GM21825 (cell line): ENCODE measurements at regions not wholly inside any gene's neighbourhood (a gene's known extent, or its start where the extent isn't known, plus 50 kb on each side); places are given as distances from the start of the nearest gene placed in this dataset.

ENCODE experiments used
- ATAC-seq: cut with Tn5 transposase; IDR thresholded peaks from one replicate; pipeline ENCODE4 v1.9.1; 2021; ENCODE audit warnings: mild to moderate bottlenecking, moderate library complexity; ENCODE audit not compliant: unreplicated experiment

DNA sequence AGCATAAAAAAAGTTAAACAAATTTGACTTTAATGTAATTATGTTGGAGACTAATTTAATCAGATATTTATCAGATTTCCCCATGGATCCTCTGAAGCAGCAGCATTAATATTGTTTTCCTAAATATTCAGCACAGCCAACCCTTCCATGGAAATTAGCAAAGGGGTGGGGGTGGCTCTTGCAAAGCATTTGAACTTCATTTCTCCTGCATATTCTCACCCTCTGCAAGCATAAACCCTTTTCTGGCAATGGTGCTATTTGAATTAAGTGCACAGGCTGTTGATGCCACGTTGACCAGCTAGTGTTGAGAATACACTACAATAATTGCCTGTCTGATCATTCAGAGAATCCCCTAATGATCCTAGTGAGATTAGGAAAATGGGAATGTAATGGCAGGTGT is 488.1 kb upstream of the KLF12 start:
- ATAC-seq: no peak

DNA sequence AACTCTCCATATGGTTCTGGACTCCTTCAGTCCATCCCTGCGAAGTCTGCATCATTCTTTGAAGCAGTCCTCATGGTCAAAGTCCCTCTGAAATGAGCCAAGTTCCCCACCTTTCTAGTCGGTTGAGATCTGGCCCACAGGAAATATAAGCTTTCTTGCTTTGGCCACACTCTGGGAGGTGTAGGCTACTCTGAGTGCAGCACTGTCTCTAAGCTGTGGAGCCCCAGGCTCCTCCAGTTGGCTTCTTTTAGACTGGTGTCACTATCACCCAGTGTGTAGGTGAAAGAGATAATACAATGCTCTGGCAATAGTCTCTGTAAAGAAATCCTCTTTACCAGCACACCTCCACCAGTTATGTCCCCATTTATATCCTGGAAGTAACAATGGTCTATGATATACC is 486.5 kb upstream of the KLF12 start:
- no peak for ATAC-seq

DNA sequence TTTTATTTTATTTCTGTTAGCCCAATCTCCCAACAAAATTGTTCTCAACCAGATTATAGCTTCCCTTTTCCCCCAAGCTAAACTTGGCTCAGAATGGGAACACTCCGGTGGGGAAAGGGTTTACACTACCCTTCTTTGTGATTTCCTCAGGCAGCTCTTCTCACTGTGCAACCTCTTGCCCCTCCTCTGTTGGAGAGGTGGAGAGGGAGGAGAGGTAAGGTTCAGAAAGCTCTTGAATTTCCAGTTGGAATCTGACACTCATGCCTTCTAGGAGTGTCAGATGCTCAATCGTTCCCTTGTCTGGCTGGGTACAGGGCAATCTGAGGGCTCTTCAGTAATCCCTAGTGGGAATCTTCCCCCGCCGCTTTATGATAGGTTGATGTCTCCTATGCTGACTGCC is 486.1 kb upstream of the KLF12 start:
- no peak for ATAC-seq

DNA sequence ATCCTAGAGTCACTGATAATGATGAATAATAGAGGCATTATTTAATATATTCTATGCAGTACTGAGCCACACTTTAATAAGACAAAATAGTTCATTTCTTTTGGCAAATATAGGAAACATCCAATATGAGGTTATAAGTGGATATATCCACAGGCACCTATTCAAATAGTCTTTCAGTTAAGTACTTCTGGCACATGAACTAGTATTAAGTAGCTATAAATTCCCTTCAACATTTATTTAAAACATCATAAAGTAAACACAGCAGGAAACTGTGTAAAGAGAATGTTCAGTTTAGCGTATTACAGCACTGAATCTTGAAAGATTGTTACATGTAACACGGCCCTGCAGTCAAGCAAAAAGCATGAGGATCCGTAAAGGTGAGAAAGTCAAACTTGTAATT is 463.3 kb upstream of the KLF12 start:
- ATAC-seq: no peak

DNA sequence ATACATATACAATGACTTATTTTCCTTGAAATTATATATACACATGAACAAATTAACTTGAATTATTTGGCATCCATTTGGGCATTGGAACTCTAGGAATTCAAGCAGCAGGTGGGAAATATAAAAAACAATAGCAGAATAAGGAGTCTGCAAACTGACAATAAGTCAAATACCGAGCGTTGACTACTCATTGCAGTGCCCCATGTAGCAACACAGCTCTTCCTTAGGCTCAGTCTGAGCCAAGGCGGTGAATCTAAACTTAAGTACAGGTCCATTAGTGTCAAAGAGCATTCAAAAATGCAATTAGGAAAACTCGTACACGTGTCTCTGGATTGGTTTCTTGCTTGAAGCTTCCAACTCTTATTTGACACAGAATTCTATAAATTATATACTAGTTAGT is 462.5 kb upstream of the KLF12 start:
- no peak for ATAC-seq

DNA sequence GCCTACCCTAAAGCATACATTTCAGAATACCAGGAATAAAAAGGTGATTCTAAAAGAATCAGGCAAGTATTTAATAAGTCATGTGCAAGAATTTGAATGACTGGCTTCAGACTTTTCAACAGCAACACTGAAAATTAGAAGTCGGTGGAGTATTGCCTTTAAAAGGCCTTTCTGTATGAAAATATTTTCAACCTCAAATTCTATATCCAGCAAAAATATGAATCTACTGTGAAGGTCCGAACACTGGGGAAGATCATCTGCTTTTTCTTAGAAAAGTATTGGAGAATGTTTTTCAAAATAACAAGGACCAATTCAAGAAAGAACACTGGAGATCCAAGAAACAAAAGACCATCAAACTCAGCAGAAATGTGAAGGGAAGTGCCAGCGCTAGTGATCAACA is 459.5 kb upstream of the KLF12 start:
- no peak for ATAC-seq

DNA sequence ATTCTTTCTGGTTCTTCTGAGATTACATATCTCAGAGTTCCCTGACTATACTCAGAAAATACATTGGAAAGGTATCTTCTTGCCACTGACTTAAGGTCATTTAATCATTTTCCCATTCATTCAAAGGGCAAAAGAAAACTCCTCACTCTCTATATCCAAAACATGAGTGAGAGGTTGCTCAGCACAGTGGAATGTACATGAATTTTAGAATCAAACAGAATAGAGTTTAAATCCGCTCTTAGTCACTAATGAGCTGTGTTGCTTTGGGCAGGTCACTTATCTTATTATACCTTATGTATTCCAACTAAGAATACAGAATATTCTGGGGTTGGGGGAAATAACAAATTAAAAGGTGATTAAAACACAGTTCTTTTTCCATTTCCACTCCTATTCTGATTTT is 452.6 kb upstream of the KLF12 start:
- no peak for ATAC-seq

DNA sequence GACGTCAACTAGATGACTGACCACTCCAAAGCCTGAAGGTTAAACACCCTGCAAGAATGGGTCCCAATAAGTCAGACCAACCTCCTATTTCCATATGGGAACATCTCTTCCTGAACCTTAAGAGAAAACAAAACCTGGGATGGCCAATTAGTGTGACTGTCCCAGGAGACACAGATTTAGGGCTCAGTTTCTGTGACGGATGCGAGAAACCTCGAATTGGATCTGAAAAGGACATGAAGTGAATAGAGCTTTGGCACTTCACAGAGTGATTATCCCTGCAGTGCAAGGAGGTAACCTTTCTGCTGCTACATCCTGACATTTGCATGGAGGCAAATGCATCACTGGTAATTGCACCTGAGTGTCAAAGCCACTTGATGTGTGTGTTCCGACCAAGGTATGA is 442.2 kb upstream of the KLF12 start:
- no peak for ATAC-seq

DNA sequence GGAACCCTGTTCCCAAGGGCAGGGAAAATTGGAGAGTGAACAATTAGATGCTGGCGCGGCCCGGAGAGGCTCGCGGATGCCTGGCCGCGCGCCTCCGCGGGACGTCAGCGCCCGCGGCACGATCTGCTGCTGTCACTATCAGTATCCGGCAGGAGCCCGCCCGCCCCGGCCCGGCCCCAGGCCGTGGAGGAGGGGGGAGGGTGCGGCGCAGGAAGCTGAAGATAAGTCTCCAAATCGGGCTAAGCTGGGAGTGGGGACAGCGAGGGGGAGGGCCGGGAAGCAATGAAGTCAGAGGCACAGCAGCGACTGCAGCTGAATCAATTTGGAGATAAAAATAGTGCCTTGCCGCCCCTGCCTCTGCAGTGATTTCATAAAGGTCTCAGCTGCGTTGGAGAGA is 441.5 kb upstream of the KLF12 start:
- ATAC-seq: peak; percentile 64

DNA sequence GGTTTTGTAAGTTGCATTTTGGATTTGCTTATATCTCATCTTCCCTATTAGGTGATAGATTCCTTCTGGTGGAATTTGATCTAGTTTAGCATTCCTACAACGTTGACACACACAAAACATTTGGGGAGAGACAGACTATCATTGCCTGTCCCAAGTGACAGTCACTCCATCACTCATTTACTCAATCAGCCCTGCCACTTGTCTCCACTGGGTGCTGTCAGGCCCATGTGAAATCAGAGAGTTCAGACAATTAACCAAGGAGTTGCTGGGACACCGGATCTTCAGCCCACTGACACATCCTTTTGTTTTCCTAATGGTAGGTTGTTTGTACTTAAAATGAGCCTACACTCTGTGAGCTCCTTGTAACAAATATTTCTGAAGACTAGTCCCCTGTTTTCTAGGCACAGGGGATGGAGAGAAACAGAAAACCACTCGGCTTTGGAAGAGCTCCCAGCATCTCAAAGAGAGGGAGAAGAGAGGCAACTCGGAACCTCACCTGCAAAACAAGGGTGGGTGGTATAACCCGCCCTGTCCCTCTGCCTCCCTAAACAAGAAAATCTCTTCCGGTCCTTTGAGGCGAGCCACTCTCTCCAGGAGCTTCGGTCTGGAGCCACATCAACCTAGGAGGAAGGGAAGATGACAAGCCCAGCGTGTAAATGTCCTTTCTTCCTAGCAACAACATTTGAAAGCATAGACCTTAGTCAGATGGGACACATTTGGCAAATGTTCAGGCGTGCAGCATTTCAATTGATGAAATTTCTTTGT is 440.9 kb upstream of the KLF12 start:
- ATAC-seq: no peak

DNA sequence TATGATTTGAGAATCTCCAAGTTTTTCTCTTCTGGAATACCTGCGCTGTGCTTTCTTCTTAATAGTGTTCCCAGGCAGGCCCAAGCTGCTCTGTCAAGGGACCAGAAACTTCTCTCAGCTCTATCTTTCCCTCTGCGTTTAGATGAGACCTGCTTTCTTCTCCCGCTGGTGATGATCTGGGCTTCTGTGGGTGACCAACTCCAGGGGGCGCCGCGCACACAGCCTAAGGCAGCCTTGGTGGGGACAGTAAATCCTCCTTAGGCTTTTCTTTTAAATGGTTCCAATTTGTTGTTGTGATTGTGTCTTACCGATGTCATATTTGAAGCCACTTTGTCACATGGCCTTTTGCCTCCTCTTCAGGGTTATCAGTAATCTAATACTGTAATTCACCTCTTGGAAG is 439.4 kb upstream of the KLF12 start:
- ATAC-seq: no peak

DNA sequence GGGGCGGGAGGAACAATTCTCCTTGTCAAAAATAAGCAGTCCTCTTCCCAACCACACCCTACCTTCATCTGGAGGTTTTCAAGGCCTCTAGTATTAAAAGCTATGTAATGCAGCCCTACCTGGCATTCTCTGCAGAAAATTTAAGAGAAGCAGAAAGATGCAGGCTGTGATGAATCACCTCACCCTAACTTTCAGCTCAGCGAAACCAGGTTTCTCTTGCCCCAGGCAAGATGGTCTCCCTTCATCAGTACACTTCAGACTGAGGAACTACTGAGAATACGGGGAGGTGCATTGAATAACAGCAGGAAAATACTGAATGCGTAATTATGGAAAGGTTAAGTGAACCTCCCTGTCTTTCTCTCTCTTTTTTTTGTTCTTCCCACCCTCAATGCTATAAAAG is 437.6 kb upstream of the KLF12 start:
- no peak for ATAC-seq

DNA sequence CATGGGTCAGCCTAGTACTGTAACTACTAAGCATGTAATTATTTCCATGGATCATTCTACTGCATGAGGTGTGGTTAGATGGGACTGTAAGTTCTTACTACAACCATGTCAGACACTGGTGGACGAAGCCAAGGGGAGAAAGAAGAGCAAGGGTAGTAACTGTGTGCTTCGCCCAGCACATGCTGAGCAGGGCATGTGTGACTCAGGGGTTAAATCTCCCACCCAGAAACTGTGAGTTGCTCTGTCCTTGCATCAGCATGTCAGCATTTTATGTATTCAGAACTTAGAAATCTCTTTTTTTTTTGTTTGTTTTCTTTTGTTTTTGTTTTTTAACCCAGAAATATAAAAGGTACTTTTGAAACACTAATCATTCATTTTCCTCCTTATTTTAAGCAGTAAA is 436.6 kb upstream of the KLF12 start:
- ATAC-seq: no peak

DNA sequence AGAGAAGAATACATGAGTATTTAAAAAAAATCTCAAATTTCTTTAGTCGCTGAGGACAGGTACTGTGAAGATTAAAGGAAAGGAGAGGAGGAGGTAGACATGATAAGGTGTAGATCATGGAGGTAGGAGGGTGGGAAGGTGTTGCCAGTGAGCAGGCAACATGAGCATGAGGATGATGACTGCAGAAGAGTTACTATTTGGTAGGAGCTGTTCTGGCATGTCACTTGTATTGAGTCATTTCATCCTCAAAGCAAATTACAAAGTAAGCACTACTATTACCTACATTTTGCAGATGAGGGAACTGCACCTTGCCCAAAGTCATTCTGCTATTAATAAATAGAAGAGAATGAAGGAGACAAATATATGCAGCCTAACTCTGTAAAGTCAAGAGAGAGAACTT is 435.8 kb upstream of the KLF12 start:
- no peak for ATAC-seq

DNA sequence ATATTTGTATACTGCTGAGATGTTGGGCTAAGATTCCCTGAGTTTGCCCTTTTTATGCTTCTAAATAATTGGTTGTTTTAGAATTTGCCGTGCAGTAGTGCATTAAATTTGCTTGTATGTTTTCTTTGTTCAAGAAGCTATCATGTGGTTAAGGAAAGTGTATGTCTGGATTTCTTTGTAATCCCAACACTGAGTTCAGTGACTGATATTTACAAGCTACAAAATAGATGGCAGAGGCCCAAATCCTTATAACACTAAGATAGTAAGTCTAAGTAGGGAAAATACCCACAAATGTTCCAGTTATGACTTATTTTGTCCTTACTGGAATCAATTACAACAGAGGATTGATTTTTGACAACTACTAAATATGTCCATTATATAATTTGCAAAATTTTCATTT is 435.0 kb upstream of the KLF12 start:
- no peak for ATAC-seq

DNA sequence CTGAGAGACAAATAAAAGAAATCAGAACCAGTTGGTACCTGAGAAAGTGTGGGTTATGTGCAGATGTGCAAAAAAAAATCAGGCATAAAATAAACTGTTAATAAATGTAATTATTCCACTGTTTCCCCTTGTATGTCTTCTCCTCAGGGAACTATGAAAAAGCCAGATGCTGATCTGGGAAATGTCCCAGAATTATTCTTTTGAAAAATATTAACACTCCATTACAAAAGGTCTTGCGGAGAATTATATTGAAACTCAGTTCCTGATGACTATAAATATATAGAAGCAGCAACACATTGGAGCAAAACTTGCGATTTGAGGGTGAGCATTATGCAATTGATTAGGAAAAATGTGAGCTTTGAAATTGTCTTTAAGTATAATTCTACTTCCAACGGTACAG is 433.3 kb upstream of the KLF12 start:
- no peak for ATAC-seq

DNA sequence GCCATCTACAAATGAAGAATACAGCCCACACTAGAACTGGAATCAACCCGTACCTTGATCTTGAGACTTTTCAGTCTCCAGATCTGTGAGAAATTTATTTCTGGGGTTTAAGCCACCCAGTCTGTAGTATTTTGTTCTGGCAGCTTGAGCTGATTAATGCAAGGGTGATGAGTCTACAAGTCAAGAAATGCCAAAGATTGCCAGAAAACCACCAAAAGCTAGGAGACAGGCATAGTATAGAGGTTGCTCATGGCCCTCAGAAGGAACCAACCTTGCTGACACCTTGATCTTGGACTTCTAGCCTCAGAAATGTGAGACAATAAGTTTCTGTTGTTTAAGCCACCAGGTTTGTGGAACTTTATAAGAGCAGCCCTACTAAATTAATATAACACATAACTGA is 428.2 kb upstream of the KLF12 start:
- ATAC-seq: no peak

DNA sequence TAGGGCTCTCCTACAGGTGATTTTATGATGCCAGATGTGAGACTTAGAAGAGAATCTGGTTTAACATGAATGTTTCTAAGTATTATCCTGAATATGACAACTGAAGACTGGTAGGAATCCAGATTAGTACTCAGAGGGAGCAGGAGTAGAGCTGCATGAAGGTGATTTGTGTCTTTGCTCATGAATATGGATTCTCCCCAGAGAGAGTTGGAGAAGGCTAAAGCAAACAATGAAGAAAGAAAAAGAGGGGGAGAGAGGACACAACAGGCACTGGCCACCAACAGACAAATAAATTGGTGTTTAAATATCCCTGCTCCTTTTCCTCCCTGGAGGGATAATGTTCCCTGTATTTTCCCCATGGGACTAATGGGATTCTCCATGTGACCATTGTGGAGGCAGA is 427.0 kb upstream of the KLF12 start:
- ATAC-seq: no peak

DNA sequence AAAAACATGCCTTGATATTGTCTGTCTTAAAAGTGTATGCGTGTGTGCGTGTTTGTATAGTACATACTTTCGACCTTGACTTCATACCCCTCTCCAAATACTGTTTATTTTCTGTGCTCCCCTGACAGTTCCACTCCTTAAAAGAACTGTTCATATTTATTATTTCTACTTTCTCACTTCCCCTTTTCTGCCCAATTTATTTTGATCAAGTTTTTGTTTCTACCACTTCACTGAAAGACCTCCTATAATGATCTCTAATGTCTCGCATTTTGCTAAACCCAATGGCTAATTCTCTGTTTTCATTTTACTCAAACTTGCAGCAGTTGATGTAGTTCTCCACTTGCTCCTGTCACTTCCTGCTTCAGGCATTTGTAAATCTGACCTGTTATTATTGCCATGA is 426.1 kb upstream of the KLF12 start:
- no peak for ATAC-seq

DNA sequence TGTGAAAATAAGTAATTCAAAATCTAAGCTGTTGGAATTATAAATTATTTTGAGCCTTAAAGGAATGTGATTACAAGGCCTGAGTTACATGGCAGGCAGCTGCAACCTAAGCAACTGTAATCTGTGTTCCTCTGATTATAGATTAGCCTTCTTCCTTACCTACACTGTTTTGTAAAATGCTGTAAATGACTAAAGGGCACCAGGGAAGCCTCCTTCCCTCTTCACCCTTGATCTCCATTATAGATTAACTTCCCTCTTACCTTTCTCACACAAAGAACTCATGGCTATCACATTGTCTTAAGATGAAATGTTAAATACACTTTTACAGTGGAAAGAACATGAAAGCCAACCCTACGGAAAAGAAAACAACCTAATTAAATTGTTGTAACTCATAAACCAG is 423.7 kb upstream of the KLF12 start:
- no peak for ATAC-seq

DNA sequence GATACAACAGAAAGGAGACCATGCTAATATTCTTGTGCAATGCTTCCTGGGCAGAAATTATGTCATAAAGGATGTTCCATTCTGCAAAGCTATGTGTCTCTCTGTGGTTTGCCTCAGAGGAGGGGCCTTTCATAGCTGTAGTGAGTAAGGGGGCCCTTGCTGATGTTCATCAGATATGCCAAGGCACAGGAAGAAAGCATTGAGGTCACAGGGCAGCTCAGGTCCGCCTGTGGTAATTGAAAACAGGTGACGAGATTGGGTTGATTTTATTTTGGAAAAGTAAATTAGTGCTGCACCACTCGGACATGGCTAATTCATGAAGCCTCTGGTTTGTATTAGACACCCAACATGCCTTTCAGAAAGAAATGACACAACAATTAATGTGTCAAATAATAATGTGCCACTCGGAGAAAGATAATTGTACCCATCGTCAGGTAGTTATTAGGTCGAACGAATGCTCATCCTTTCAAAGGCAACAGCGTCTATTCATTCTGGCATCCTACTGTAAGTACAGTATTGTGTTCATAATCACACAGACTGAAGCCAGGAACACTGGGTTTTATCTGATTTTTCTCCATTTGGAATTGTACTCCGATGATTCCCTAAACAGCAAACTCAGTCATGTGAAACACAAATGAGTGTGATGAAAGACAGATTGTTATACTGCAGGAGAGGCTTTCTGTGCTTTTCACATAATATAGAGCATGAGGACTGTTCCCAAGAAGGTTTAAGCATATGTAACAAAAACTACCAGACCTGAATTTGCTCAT is 421.6 kb upstream of the KLF12 start:
- ATAC-seq: no peak

DNA sequence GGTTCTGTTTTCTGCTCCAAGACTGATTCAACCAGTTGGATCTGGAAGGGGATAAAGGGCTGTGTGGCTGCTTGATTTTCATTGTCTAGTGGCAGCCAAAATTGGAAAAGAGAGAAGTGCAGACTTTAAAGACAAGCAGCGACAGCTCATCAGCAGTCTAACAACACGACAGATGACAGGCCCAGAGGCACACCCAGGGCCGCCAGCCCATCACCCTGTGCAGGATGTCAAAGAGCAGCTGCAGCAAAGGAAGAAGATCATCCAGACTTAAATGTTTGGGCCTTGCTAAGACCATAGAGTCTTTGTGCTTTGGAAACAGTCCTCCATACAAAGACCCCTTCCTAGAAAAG is 421.0 kb upstream of the KLF12 start:
- no peak for ATAC-seq
